NCI-H187 (cell line): ENCODE measurements at regions not wholly inside any gene's neighbourhood (a gene's known extent, or its start where the extent isn't known, plus 50 kb on each side); places are given as distances from the start of the nearest gene placed in this dataset.

Experiments
- DNase-seq, 2 experiments: peaks; one replicate each; lab custom pipeline; 2025; lab: John Stamatoyannopoulos, UW

- no peak for DNase-seq
Measured at GRCh38 chr6:137758661-137759060, 108.4 kb upstream of the TNFAIP3 start.

- DNase-seq = no peak
Measured at GRCh38 chr6:137759624-137760023, 107.4 kb upstream of the TNFAIP3 start.

- no peak for DNase-seq
Measured at GRCh38 chr6:137761072-137761471, 106.0 kb upstream of the TNFAIP3 start.

GRCh38 chr6:137761487-137761886 is 105.6 kb upstream of the TNFAIP3 start:
- DNase-seq = no peak

GRCh38 chr6:137762168-137763090 is 104.6 kb upstream of the TNFAIP3 start:
- no peak for DNase-seq

GRCh38 chr6:137763436-137763835 is 103.6 kb upstream of the TNFAIP3 start:
- no peak for DNase-seq

GRCh38 chr6:137763886-137764285 is 103.2 kb upstream of the TNFAIP3 start:
- DNase-seq = no peak

- no peak for DNase-seq
Measured at GRCh38 chr6:137764464-137764863, 102.6 kb upstream of the TNFAIP3 start.

- DNase-seq = no peak
Measured at GRCh38 chr6:137765059-137765458, 102.0 kb upstream of the TNFAIP3 start.

GRCh38 chr6:137766596-137767370 is 100.3 kb upstream of the TNFAIP3 start:
- DNase-seq = no peak

GRCh38 chr6:137767465-137767864 is 99.6 kb upstream of the TNFAIP3 start:
- no peak for DNase-seq

GRCh38 chr6:137767911-137768690 is 99.0 kb upstream of the TNFAIP3 start:
- no peak for DNase-seq

GRCh38 chr6:137768935-137769334 is 98.1 kb upstream of the TNFAIP3 start:
- no peak for DNase-seq

- no peak for DNase-seq
Measured at GRCh38 chr6:137769797-137770362, 97.2 kb upstream of the TNFAIP3 start.

- DNase-seq = no peak
Measured at GRCh38 chr6:137772541-137773250, 94.4 kb upstream of the TNFAIP3 start.

- no peak for DNase-seq
Measured at GRCh38 chr6:137775227-137775626, 91.8 kb upstream of the TNFAIP3 start.

GRCh38 chr6:137775720-137776119 is 91.3 kb upstream of the TNFAIP3 start:
- no peak for DNase-seq

GRCh38 chr6:137776256-137776655 is 90.8 kb upstream of the TNFAIP3 start:
- no peak for DNase-seq

- no peak for DNase-seq
Measured at GRCh38 chr6:137776786-137777686, 90.0 kb upstream of the TNFAIP3 start.

GRCh38 chr6:137777687-137778075 is 89.4 kb upstream of the TNFAIP3 start:
- no peak for DNase-seq
